Esophagus squamous epithelium (tissue), 5 donors: ENCODE measurements at regions not wholly inside any gene's neighbourhood (a gene's known extent, or its start where the extent isn't known, plus 50 kb on each side); places are given as distances from the start of the nearest gene placed in this dataset.

ENCODE experiments used
- DNase-seq: peaks from one replicate; lab custom pipeline; 2025; lab: John Stamatoyannopoulos, UW
- H3K27ac ChIP-seq, 4 donors: fragments of 200-600 bp; sonication (generic); one replicate each; pipeline ENCODE4 v1.5.1; 2016 to 2019; ENCODE audit warnings: mild to moderate bottlenecking in 1 of 4
- H3K27me3 ChIP-seq, 4 donors: fragments of 200-600 bp; sonication (generic); 1 replicate in 3 of 4; 2 replicates in 1 of 4; pipeline versions ENCODE4 v1.5.1 to v1.6.0; 2017 to 2021; ENCODE audit warnings: antibody characterized with exemption in 1 of 4
- H3K36me3 ChIP-seq, 3 donors: fragments of 200-600 bp; sonication (generic); one replicate each; pipeline ENCODE4 v1.5.1; 2016 to 2019
- H3K4me1 ChIP-seq, 3 donors: fragments of 200-600 bp; sonication (generic); one replicate each; pipeline ENCODE4 v1.5.1; 2017 to 2019
- H3K4me3 ChIP-seq, 4 donors: fragments of 200-600 bp; sonication (generic); 1 replicate in 3 of 4; 2 replicates in 1 of 4; pipeline ENCODE4 v1.5.1; 2016 to 2019; ENCODE audit warnings: mild to moderate bottlenecking in 2 of 4, moderate library complexity in 1 of 4
- H3K9me3 ChIP-seq, 3 donors: fragments of 200-600 bp; sonication (generic); one replicate each; pipeline ENCODE4 v1.5.1; 2016 to 2019
- POLR2A ChIP-seq, 4 donors: fragments of 450-650 bp; IDR thresholded peaks; one replicate each; pipeline ENCODE4 v1.6.1; 2017; ENCODE audit warnings: antibody characterized with exemption in 4 of 4, mild to moderate bottlenecking in 4 of 4, moderate library complexity in 3 of 4
- WGBS, 2 donors: methylation state at CpG; one replicate each; pipeline ENCODE4 v1.1.5; 2018; 5-methylcytosine and 5-hydroxymethylcytosine counted together
- intact Hi-C: fragments of 100-400 bp; cut with DNase I; formaldehyde crosslinking; loops from one replicate; pipeline ENCODE4 v1.15.0; 2022
- TF ChIP-seq, protein P1 (sequence below), 6 experiments: fragments of 450-650 bp in 4 of 6; fragments of 200-600 bp in 2 of 6; sonication (generic) in 2 of 6; IDR thresholded peaks; one replicate each; pipeline ENCODE4 v1.5.1; 2016 to 2019; ENCODE audit warnings: antibody characterized with exemption in 6 of 6, mild to moderate bottlenecking in 4 of 6, moderate library complexity in 4 of 6
- donor health status: DM: yes; HTN: yes; CAD: no.

DNA sequence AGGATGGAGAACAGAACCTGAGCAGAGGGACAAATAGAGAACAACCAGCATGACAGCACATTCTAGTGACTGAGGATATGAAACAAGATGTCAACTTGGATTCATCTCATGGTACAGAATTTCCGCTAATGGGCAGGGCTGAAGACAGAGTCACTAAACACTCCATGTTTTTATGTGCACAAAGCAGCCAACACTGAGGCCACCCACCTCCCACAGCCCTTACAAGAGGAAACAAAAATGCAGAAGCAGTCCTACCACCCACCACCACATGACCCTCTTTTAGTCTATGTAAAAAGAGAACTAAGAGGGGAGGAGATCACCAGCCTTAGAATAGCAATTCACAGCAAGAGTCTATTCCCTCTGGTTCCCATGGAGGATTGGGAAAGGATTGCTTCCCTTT, 131.4 kb upstream of the UBE2E2 start:
- Histone ChIP-seq H3K36me3 (no peaks in the 10 kb centered on the region), H3K9me3 (no peaks in the 10 kb centered on the region), H3K4me1 (peaks cover 0 to 10% (median 0%) of the 10 kb centered on the region in 3 donors), H3K4me3 (no peak overlapping the region), H3K27me3 (no peaks in the 10 kb centered on the region), H3K27ac (no peak overlapping the region)
- no peak for DNase-seq
- TF ChIP-seq POLR2A (IDR thresholded peaks at IDR 0.05) = no peak
- TF ChIP-seq, protein P1, sequence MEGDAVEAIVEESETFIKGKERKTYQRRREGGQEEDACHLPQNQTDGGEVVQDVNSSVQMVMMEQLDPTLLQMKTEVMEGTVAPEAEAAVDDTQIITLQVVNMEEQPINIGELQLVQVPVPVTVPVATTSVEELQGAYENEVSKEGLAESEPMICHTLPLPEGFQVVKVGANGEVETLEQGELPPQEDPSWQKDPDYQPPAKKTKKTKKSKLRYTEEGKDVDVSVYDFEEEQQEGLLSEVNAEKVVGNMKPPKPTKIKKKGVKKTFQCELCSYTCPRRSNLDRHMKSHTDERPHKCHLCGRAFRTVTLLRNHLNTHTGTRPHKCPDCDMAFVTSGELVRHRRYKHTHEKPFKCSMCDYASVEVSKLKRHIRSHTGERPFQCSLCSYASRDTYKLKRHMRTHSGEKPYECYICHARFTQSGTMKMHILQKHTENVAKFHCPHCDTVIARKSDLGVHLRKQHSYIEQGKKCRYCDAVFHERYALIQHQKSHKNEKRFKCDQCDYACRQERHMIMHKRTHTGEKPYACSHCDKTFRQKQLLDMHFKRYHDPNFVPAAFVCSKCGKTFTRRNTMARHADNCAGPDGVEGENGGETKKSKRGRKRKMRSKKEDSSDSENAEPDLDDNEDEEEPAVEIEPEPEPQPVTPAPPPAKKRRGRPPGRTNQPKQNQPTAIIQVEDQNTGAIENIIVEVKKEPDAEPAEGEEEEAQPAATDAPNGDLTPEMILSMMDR (IDR thresholded peaks at IDR 0.05) = no peak
- intact Hi-C loops = no loop called here
- 60 to 91% methylated on average over 1 of the region's 1 CpG for WGBS, 2 donors

GRCh38 chr3:23072693-23073092, 130.4 kb upstream of the UBE2E2 start:
- intact Hi-C loops = no loop called here
- Histone ChIP-seq H3K27me3 (no peaks in the 10 kb centered on the region), H3K36me3 (no peaks in the 10 kb centered on the region), H3K4me3 (no peak overlapping the region), H3K9me3 (no peaks in the 10 kb centered on the region), H3K4me1 (peaks cover 0 to 10% (median 0%) of the 10 kb centered on the region in 3 donors), H3K27ac (no peak overlapping the region)
- DNase-seq = no peak
- TF ChIP-seq, protein P1 (IDR thresholded peaks at IDR 0.05) = no peak
- no peak for TF ChIP-seq POLR2A (IDR thresholded peaks at IDR 0.05)
- WGBS, 2 donors = 73 to 86% methylated on average over 1 of the region's 1 CpG

DNA sequence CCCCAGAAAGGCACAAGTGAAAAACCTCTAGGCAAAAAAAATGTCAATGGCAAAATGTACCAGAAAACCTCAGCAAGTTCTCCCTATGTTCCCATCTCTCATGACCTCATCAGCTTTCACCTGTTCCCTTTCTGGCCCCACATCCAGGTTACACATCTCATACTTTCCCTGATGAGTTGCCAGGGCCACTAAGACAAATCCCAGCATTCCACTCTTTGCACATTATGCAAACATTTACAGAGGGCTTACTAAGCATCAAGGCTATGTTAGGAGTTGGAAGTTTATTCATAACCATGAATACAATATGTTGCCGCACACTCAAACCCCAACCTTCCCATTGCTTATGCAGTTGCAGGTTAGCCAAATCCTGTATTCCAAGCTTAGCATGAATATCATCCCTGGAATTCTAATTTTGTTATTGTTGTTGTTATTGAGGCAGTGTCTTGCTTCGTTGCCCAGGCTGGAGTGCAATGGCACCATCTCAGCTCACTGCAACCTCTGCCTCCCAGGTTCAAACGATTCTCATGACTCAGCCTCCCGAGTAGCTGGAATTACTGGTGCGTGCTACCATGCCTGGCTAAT, 129.3 kb upstream of the UBE2E2 start:
- intact Hi-C loops = no loop called here
- no peak overlapping the region for H3K4me3 ChIP-seq
- no peaks in the 10 kb centered on the region for H3K27me3 ChIP-seq
- DNase-seq = no peak
- TF ChIP-seq, protein P1 (IDR thresholded peaks at IDR 0.05) = no peak
- TF ChIP-seq POLR2A (IDR thresholded peaks at IDR 0.05) = no peak
- 82 to 89% methylated on average over 5 of the region's 5 CpGs for WGBS, 2 donors
- H3K9me3 ChIP-seq = no peaks in the 10 kb centered on the region
- no peaks in the 10 kb centered on the region for H3K36me3 ChIP-seq
- H3K27ac ChIP-seq = no peak overlapping the region
- peaks cover 0 to 10% (median 0%) of the 10 kb centered on the region in 3 donors for H3K4me1 ChIP-seq

- intact Hi-C loops = no loop called here
- no peak overlapping the region for H3K27ac ChIP-seq
- WGBS, 2 donors = 58 to 65% methylated on average over 2 of the region's 2 CpGs
- peaks cover 0 to 10% (median 0%) of the 10 kb centered on the region in 3 donors for H3K4me1 ChIP-seq
- TF ChIP-seq, protein P1 (IDR thresholded peaks at IDR 0.05) = no peak
- TF ChIP-seq POLR2A (IDR thresholded peaks at IDR 0.05) = no peak
- no peak overlapping the region for H3K4me3 ChIP-seq
- H3K9me3 ChIP-seq = no peaks in the 10 kb centered on the region
- H3K27me3 ChIP-seq = no peaks in the 10 kb centered on the region
- H3K36me3 ChIP-seq = no peaks in the 10 kb centered on the region
- DNase-seq = no peak
Observed at GRCh38 chr3:23075496-23075895, 127.6 kb upstream of the UBE2E2 start.

- H3K4me3 ChIP-seq = no peak overlapping the region
- intact Hi-C loops = no loop called here
- WGBS, 2 donors = 46 to 54% methylated on average over 2 of the region's 2 CpGs
- no peak overlapping the region for H3K27ac ChIP-seq
- TF ChIP-seq POLR2A (IDR thresholded peaks at IDR 0.05) = no peak
- TF ChIP-seq, protein P1 (IDR thresholded peaks at IDR 0.05) = no peak
- no peaks in the 10 kb centered on the region for H3K27me3 ChIP-seq
- no peaks in the 10 kb centered on the region for H3K36me3 ChIP-seq
- DNase-seq = no peak
- peaks cover 0 to 10% (median 0%) of the 10 kb centered on the region in 3 donors for H3K4me1 ChIP-seq
- no peaks in the 10 kb centered on the region for H3K9me3 ChIP-seq
Observed at GRCh38 chr3:23076437-23076836, 126.7 kb upstream of the UBE2E2 start.
